GM18498 (cell line): ENCODE measurements at regions not wholly inside any gene's neighbourhood (a gene's known extent, or its start where the extent isn't known, plus 50 kb on each side); places are given as distances from the start of the nearest gene placed in this dataset.
A peak's percentile ranks its signal among the peaks of the same experiment; 100 is the strongest.
"Not testable (repeated sequence)": the region's sequence is repeated elsewhere in the genome, so short reads cannot be mapped to it uniquely, and the experiment has no call there.

Experiments
- ATAC-seq: cut with Tn5 transposase; IDR thresholded peaks from one replicate; pipeline ENCODE4 v1.9.1; 2021; ENCODE audit warnings: mild to moderate bottlenecking, moderate library complexity; ENCODE audit not compliant: unreplicated experiment

GRCh38 chr4:38503689-38504395 lies 160.2 kb upstream of the KLF3 start:
- ATAC-seq: peak; percentile 94

- no peak for ATAC-seq
These were observed 159.6 kb upstream of the KLF3 start for GRCh38 chr4:38504396-38504715.

- ATAC-seq: peak; percentile 65
These were observed 154.4 kb upstream of the KLF3 start for GRCh38 chr4:38509551-38509950.

- no peak for ATAC-seq
These were observed 153.8 kb upstream of the KLF3 start for GRCh38 chr4:38510201-38510600.

GRCh38 chr4:38511702-38512101 lies 152.3 kb upstream of the KLF3 start:
- ATAC-seq: no peak

- ATAC-seq: no peak
These were observed 151.2 kb upstream of the KLF3 start for GRCh38 chr4:38512840-38513239.

GRCh38 chr4:38514465-38515146 lies 149.4 kb upstream of the KLF3 start:
- ATAC-seq: no peak

GRCh38 chr4:38516190-38516589 lies 147.8 kb upstream of the KLF3 start:
- no peak for ATAC-seq

- ATAC-seq: no peak
These were observed 144.3 kb upstream of the KLF3 start for GRCh38 chr4:38519666-38520065.

GRCh38 chr4:38523054-38523453 lies 140.9 kb upstream of the KLF3 start:
- no peak for ATAC-seq

- peak; percentile 98 for ATAC-seq
These were observed 140.2 kb upstream of the KLF3 start for GRCh38 chr4:38523524-38524448.

GRCh38 chr4:38526412-38526811 lies 137.6 kb upstream of the KLF3 start:
- no peak for ATAC-seq

GRCh38 chr4:38529189-38530115 lies 134.5 kb upstream of the KLF3 start:
- ATAC-seq: peak; percentile 81

- ATAC-seq: no peak
These were observed 133.5 kb upstream of the KLF3 start for GRCh38 chr4:38530486-38530885.

GRCh38 chr4:38531141-38531727 lies 132.8 kb upstream of the KLF3 start:
- ATAC-seq: no peak

- no peak for ATAC-seq
These were observed 131.0 kb upstream of the KLF3 start for GRCh38 chr4:38532908-38533499.

- ATAC-seq: no peak
These were observed 129.5 kb upstream of the KLF3 start for GRCh38 chr4:38534344-38535045.

GRCh38 chr4:38535071-38535470 lies 128.9 kb upstream of the KLF3 start:
- not testable (repeated sequence) for ATAC-seq

GRCh38 chr4:38535717-38536116 lies 128.3 kb upstream of the KLF3 start:
- no peak for ATAC-seq
